ENCODE measurements at regions not wholly inside any gene's neighbourhood (a gene's known extent, or its start where the extent isn't known, plus 50 kb on each side); places are given as distances from the start of the nearest gene placed in this dataset.

- no peaks in the 10 kb centered on the region for H3K36me3 ChIP-seq (ENCODE audit: control insufficient read depth in 2 of 2, extremely low read depth in 1 of 2, insufficient read depth in 2 of 2, low read length in 2 of 2)
- intact Hi-C loops (cut with micrococcal nuclease) (no loop called here), dilution Hi-C loops (cut with MboI; ENCODE audit: extremely low pct_ligation_motif_present, low sequenced_read_pairs) (no loop called here)
- no peak overlapping the region for H2AFZ ChIP-seq (ENCODE audit: low read depth, low read length)
- DNase-seq (ENCODE audit: low read depth, low spot score) (no peak), FAIRE-seq (no peak)
- no peaks in the 10 kb centered on the region for H3K79me2 ChIP-seq (ENCODE audit: control insufficient read depth, insufficient read depth, low read length)
- no peak overlapping the region for H3K27ac ChIP-seq (ENCODE audit: insufficient read depth, low read depth, low read length)
- H3K9me3 ChIP-seq (replicated peaks; ENCODE audit: control insufficient read depth, insufficient read depth, low read length) = no peaks in the 10 kb centered on the region
- H3K4me2 ChIP-seq (ENCODE audit: insufficient read depth, low read length) = no peak overlapping the region
- no peaks in the 10 kb centered on the region for H4K20me1 ChIP-seq (replicated peaks; ENCODE audit: control insufficient read depth, extremely low read depth, insufficient read depth, low read length)
- no peak for TF ChIP-seq CTCF (IDR thresholded peaks at IDR 0.05; ENCODE audit: extremely low read depth in 1 of 2, insufficient read depth in 1 of 2, low read depth in 1 of 2, low read length in 2 of 2)
- no peak for TF ChIP-seq POLR2AphosphoS5 (IDR thresholded peaks at IDR 0.05; ENCODE audit: insufficient read depth, low read depth, low read length)
- no peak for TF ChIP-seq GATA2 (IDR thresholded peaks at IDR 0.05; ENCODE audit: insufficient read depth, insufficient read length, low read depth, low read length)
- TF ChIP-seq MYC (IDR thresholded peaks at IDR 0.05; ENCODE audit: low read depth, low read length) = no peak
- TF ChIP-seq POLR2A (IDR thresholded peaks at IDR 0.05; ENCODE audit: low read depth, low read length) = no peak
- TF ChIP-seq JUN (IDR thresholded peaks at IDR 0.05; ENCODE audit: borderline replicate concordance, insufficient read depth, insufficient read length, low read depth) = no peak
- no peak for TF ChIP-seq EZH2 (IDR thresholded peaks at IDR 0.05; ENCODE audit: borderline replicate concordance, low read depth, low read length, severe bottlenecking)
- TF ChIP-seq MAX (IDR thresholded peaks at IDR 0.05; ENCODE audit: insufficient read depth, insufficient read length) = no peak
- no peak overlapping the region for H3K9ac ChIP-seq (replicated peaks; ENCODE audit: extremely low read depth, insufficient read depth, low read length)
- H3K4me3 ChIP-seq (replicated peaks in 1 of 3; ENCODE audit: insufficient read depth in 1 of 3, low read depth in 1 of 3, low read length in 3 of 3) = no peak overlapping the region
- H3K4me1 ChIP-seq (ENCODE audit: control insufficient read depth, extremely low read depth, insufficient read depth, low read length) = no peaks in the 10 kb centered on the region
- H3K9me1 ChIP-seq (replicated peaks; ENCODE audit: control insufficient read depth, extremely low read depth, insufficient read depth, low read length) = no peaks in the 10 kb centered on the region
- ChIA-PET CTCF (interaction anchor here (1.2 kb wide), 1 partner anchor 16 kb away, joined by 3 read pairs; no protein-coding TSS in a partner anchor), POLR2A (no interaction called here)
- BruUV-seq (replicated peaks) = no TSS peak
- peaks cover 0 to 15% of the 10 kb centered on the region in 2 experiments for H3K27me3 ChIP-seq (ENCODE audit: control insufficient read depth in 2 of 2, insufficient read depth in 2 of 2, low read length in 2 of 2)
Observed at GRCh38 chr4:112015960-112016359, 129.3 kb upstream of the FAM241A start.

Data from endothelial cell of umbilical vein (primary cell).